Kidney tubule cell (primary cell): ENCODE measurements at regions not wholly inside any gene's neighbourhood (a gene's known extent, or its start where the extent isn't known, plus 50 kb on each side); places are given as distances from the start of the nearest gene placed in this dataset.
"Not testable (repeated sequence)": the region's sequence is repeated elsewhere in the genome, so short reads cannot be mapped to it uniquely, and the experiment has no call there.

Experiments
- DNase-seq: peaks from one replicate; pipeline ENCODE4 v3.0.0-alpha.2; 2018; ENCODE audit warnings: low spot score

- DNase-seq = no peak
These were observed 50.1 kb downstream of the KCNC4 start for GRCh38 chr1:110260194-110260593.

GRCh38 chr1:110262296-110262695 is 52.2 kb downstream of the KCNC4 start:
- no peak for DNase-seq

- DNase-seq = no peak
These were observed 52.9 kb downstream of the KCNC4 start for GRCh38 chr1:110262846-110263631.

GRCh38 chr1:110264430-110264829 is 54.3 kb downstream of the KCNC4 start:
- no peak for DNase-seq

GRCh38 chr1:110265186-110265585 is 55.1 kb downstream of the KCNC4 start:
- no peak for DNase-seq

GRCh38 chr1:110266834-110267233 is 56.7 kb downstream of the KCNC4 start:
- no peak for DNase-seq

GRCh38 chr1:110267260-110267659 is 57.1 kb downstream of the KCNC4 start:
- no peak for DNase-seq

GRCh38 chr1:110272045-110272444 is 61.9 kb downstream of the KCNC4 start:
- DNase-seq = peak; percentile 29

- not testable (repeated sequence) for DNase-seq
These were observed 63.7 kb downstream of the KCNC4 start for GRCh38 chr1:110273832-110274231.

- DNase-seq = no peak
These were observed 59.1 kb upstream of the RBM15 start for GRCh38 chr1:110280126-110280525.

- DNase-seq = no peak
These were observed 58.4 kb upstream of the RBM15 start for GRCh38 chr1:110280804-110281203.

- DNase-seq = peak; percentile 45
These were observed 57.5 kb upstream of the RBM15 start for GRCh38 chr1:110281363-110282290.

GRCh38 chr1:110282395-110282794 is 56.8 kb upstream of the RBM15 start:
- no peak for DNase-seq

- no peak for DNase-seq
These were observed 55.5 kb upstream of the RBM15 start for GRCh38 chr1:110283677-110284076.

GRCh38 chr1:110285316-110285715 is 53.9 kb upstream of the RBM15 start:
- no peak for DNase-seq

- peak; percentile 31 for DNase-seq
These were observed 52.6 kb upstream of the RBM15 start for GRCh38 chr1:110286564-110286963.

- peak; percentile 40 for DNase-seq
These were observed 51.1 kb upstream of the RBM15 start for GRCh38 chr1:110288111-110288510.
